GM21737 (cell line): ENCODE measurements at regions not wholly inside any gene's neighbourhood (a gene's known extent, or its start where the extent isn't known, plus 50 kb on each side); places are given as distances from the start of the nearest gene placed in this dataset.
A peak's percentile ranks its signal among the peaks of the same experiment; 100 is the strongest.

Source experiments
- ATAC-seq: cut with Tn5 transposase; IDR thresholded peaks from one replicate; pipeline ENCODE4 v1.9.1; 2021; ENCODE audit warnings: mild to moderate bottlenecking, moderate library complexity; ENCODE audit not compliant: unreplicated experiment

DNA sequence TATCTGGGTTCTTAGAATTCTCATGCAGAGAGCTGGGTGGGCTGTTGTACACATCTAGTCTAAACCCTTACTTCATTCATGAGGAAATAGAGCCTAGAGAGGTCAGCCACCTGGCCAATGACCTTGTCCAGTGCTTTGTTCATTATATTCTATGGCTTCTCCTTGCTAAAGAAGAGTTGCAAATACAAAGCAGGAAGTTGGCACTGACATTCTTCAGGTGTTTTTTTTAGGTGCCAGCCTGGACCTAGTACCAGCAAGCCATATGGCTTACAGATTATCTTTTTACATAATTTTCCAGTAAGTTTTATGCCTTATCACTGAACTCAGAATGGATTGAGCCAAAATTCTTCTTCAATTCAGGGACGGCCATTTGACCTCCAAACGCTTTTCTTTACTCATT is 54.7 kb upstream of the PGM2 start:
- no peak for ATAC-seq

DNA sequence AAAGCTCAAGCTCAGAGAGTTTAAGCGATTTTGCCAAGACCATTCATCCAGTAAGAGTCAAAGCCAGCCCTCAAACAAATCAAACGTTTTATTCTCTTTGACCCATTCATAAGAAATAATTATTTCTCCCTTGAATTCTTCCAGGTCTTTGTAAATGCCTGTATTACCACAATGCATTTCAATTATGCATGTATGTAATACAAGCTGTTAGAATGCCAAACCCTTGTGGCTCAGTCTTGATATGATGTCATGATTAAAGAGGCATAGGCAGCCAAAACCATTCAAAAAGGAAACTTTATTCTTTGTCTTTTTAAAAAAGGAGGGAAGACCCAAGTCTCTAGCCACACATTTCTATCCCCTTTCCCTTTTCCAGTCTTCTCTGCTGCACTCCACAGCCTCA is 56.5 kb upstream of the PGM2 start:
- no peak for ATAC-seq

DNA sequence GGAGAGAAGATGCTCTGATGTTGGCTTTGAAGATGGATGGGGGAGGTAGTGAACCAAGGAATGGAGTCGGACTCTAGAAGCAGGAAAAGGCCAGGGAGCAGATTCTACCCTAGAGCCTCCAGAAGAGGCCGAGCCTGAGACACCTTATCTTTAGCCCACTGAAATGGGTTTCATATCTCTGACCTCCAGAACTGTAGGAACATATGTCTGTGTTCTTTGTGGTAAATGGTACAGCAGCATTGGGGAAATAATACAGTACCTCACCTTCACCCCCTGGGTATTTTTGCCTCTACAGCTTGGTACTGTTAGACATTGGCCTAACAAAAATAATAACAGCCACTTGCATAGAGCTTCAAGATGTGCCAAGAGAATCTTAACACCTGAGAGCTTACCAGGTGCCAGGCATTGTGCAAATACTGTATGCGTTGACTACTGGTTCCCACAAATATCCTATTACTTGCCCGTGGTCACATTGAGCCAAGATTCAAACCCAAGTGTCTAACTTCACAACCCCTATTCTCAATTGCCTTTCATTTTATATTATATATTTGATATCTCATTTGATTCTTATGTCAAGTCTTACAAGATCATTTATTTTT is 57.0 kb upstream of the PGM2 start:
- ATAC-seq = no peak

DNA sequence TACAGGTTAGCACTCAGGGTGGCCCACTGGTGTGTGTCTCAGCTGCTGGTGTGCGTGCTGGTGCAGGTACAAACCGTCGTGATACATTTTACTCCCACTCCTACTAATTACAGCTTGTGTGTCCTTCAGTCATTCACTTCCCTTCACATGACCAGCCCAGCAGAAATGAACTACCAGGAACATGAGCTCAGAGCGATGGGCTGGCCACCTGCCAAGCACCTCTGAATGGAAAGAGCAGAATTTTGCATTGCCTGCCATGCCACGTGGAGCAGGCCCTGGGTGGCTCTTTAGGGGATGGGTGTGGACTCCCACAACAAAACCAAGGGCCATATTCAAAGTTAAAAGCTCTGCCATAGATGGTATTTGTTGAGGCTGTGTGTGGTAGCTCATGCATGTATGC is 58.9 kb upstream of the PGM2 start:
- ATAC-seq = no peak

GRCh38 chr4:37767019-37767418 is 59.5 kb upstream of the PGM2 start:
- ATAC-seq = no peak

DNA sequence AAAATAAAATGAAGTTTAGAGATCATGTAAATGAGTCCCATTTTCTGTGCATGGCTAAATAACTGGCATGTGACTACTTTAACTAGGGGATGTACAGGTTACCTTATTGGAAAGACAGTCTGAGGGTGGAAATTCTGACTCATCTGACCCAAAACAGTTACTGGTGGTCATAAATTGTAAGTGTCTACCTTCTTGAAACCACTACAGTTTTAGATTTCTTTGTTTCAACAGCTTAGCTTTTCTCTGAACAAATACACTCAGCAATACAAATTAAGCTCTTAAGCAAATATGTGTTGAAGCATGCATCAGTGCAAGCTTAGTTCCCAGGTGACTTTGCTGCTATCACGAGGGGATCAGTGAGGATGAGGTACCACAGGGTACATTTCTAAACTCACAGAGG is 60.7 kb upstream of the PGM2 start:
- ATAC-seq = no peak

- ATAC-seq = no peak
Observed at GRCh38 chr4:37763831-37764230, 62.7 kb upstream of the PGM2 start.

- no peak for ATAC-seq
Observed at GRCh38 chr4:37762991-37763368, 63.5 kb upstream of the PGM2 start.

DNA sequence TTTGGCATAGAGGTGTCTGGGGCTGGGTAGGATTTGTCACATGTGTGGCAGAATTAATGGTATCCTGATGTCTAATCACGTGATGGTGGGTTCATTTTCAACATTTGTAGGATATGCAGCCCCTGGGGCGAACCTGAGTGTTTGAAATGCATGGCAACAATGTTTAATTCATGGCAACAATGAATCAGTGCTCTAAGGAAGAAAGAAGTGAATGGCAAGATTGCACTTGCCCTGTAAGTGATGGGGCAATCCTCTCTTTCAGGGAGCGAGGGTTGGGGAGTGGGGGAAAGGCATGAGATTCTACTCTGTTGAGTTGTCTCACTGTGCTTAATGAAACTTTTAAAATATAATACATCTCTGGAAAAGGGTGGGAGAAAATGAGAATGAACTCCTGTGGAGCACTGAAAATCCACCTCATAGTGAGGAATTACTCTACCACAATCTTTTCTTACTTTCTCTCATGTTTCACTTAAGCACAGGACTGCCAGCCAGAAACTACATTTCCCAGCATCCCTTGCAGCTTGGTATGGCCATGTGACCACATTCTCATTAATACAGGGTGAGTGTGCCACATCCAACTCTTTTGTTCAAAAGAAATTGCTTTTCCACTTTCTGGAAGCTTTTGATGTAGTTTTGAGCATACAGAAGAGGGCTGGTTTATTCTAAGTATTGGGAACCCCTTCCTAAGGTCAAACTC is 64.0 kb upstream of the PGM2 start:
- no peak for ATAC-seq

GRCh38 chr4:37760840-37761239 is 65.6 kb upstream of the PGM2 start:
- no peak for ATAC-seq

GRCh38 chr4:37759833-37760232 is 66.7 kb upstream of the PGM2 start:
- no peak for ATAC-seq

DNA sequence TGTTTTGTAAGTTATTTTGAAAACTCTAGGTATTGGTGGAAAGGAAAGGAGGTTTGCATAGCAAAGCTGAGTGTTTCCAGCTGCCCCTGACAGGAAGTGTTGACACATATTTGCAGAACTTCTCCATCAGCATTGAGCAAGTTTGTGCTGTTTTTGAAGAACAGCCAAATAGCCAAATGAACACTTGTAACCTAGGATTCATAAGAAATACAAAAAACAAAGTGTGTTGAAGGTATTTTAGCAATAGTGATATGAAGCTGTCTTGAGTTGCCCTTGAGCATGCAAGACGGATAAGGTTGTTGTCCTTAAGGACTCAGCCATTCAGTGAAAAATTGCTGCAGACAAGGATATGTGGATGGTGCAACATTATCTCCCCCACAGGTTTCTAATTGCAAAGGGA is 68.3 kb upstream of the PGM2 start:
- ATAC-seq = no peak

DNA sequence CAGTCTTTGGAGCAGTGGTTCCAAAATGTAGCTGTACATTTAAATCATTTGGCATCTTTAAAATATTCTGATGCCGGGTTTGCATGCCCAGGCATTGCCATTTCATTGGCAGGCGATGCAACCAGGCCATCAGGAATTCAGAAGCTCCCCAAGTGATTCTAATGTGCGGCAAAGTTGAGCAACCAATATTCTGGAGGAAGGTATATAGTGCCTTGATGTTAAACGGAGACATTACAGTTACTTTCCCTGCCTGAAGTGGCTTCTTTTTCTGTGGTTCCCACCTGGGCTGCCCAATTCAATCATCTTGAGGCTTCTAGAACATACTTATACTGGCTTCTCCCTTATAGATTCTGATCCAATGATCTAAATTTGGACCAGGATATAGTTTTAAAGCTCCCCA is 68.7 kb upstream of the PGM2 start:
- ATAC-seq = no peak

DNA sequence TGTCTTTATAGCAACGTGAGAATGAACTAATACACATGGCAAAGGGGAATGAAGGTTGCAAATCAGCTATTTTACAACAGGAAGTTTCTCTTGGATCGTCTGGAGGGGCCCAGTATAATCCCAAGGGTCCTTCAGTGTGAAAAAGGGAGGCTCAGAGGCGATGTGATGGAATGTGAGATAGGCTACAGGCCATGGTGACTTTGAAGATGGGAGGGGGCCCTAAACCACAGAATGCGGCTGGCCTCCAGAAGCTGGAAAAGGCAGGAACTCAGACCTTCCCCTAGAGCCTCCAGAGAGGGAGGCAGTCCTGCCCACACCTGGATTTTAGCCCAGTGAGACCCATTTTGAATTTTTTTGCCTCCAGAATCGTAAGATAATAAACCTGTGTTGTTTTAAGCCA is 69.4 kb upstream of the PGM2 start:
- ATAC-seq = no peak

- no peak for ATAC-seq
Observed at GRCh38 chr4:37754410-37755185, 68.4 kb upstream of the RELL1 start.

DNA sequence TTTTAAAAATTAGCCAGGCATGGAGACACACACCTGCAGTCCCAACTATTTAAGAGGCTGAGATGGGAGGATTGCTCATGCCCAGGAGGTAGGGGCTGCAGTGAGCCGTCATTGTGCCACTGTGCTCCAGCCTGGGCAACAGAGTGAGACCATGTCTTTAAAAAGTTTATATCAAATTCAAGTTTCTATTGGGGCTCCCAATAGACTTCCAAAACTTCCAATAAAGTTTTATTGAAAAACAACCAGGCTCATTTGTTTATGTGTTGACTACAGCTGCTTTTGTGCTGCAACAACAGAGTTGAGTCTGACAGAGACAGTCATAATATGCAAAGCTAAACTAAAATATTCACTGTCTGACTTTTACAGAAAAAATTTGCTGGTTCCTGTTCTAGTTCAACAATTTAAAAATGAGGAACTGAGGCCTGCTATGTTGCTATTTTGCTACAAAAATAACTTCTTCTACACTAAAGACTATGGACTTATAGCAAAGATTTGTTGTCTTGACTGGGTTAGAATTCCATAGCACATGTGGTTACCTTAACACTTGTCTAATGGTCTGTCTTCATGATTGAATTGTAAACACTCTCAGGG is 63.3 kb upstream of the RELL1 start:
- no peak for ATAC-seq

DNA sequence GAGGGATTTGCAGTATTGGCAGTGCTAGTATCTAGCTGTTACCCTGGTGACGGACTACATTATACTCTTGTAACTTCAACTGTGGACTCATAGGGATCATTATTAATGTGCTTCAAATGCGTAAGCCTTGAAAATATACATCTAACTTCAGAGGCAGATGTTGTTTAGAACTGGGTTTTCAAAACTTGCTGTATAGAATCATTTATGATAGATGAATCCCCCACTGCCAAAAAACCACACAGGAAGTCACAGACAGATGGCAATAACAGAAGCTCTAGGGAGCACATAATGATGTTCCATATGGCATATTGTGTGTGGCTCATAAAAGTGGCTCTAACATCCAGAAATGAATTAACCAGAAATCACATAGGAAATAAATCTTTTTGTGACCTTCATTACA is 62.3 kb upstream of the RELL1 start:
- no peak for ATAC-seq

GRCh38 chr4:37747772-37748330 is 61.7 kb upstream of the RELL1 start:
- no peak for ATAC-seq

GRCh38 chr4:37746852-37747251 is 60.7 kb upstream of the RELL1 start:
- peak; percentile 81 for ATAC-seq

- ATAC-seq = no peak
Observed at GRCh38 chr4:37745946-37746345, 59.8 kb upstream of the RELL1 start.

DNA sequence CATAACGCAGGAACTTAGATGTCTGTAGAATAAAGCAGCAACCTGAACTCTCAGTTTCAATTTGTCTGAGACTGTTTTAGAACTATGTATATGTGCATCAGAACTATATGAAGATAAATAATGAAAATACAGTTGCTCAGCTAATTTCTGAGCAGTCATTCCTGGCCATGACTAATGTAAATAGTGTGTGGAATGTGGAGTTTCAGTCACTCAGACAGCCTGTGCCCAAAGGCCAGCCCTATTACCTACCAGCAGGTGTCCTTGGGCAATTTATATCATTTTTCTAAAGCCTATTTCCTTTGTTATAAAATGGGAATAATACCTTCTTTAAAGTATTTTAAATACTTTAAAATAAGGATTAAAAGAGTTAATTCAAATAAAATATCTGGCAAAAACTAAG is 56.0 kb upstream of the RELL1 start:
- no peak for ATAC-seq

- no peak for ATAC-seq
Observed at GRCh38 chr4:37741564-37741963, 55.4 kb upstream of the RELL1 start.
